ENCODE measurements at regions not wholly inside any gene's neighbourhood (a gene's known extent, or its start where the extent isn't known, plus 50 kb on each side); places are given as distances from the start of the nearest gene placed in this dataset.

DNA sequence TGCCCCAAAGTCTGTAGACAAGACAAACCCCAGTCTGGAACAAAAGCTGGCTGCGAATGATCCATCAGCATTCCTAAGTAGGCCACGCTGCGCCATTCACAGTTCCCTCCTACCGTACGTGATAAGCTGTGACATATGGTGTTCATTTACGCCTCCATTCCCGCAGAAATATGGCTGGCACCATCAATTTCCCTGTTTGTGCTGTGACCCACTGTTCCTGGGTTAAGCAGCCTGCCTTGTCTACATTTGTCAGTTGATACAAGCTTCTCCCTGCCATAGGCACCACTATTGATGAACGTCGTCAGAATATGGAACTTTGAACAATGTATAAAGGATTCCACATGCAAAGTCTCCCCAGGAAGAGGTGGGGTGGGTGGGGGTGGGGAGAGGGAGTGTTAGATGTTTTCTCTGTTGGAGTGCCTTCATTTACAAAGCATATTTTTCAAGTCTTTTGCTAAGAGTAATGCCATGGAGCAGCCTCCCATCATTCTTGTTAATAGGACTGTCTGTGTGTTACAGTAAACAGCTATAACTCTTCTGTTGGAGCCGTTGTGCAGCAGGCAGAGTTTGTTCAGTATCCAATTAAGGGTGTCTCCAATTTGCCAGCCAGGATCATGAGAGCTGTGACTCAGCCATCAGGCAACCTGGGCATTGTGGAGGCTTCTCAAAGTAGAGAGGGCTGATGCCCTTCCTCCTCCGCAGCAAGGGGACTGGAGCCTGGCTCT, 294.6 kb downstream of the TMEM114 start:
- no peak overlapping the region for H3K4me3 Mint-ChIP-seq
- no peaks in the 10 kb centered on the region for H3K27me3 Mint-ChIP-seq
- no peak for ATAC-seq
- no peaks in the 10 kb centered on the region for H3K4me1 Mint-ChIP-seq
- no peak overlapping the region for H3K27ac Mint-ChIP-seq
- H3K9me3 Mint-ChIP-seq: peaks cover 11% of the 10 kb centered on the region
- H3K36me3 Mint-ChIP-seq (ENCODE audit: low read depth): no peaks in the 10 kb centered on the region
- DNase-seq: no peak

DNA sequence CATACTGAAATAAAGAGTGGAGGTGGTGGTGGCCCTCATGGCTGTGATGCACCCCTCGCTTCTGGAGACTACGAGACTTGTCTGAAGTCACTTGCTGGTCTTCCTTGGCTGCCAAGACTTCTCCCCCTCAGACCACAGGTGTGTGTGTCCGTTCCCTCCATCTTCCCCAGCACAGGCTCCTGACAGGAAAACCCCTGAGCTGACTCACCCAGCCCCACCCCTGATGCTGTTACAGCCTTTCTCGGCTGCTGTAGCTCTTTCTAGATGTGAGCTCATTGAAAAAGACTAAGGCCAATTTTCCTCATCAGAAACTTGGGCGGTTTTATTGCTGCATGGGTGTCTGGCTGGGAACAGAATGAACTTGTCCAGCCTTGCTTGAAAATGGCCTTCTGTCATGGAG, 296.9 kb downstream of the TMEM114 start:
- Mint-ChIP-seq H3K27me3 (no peaks in the 10 kb centered on the region), H3K36me3 (ENCODE audit: low read depth) (no peaks in the 10 kb centered on the region), H3K27ac (no peak overlapping the region), H3K9me3 (peaks cover 7% of the 10 kb centered on the region), H3K4me1 (no peaks in the 10 kb centered on the region), H3K4me3 (no peak overlapping the region)
- DNase-seq (no peak), ATAC-seq (no peak)

- Mint-ChIP-seq H3K9me3 (peaks cover 7% of the 10 kb centered on the region), H3K36me3 (ENCODE audit: low read depth) (no peaks in the 10 kb centered on the region), H3K4me3 (no peak overlapping the region), H3K4me1 (no peaks in the 10 kb centered on the region), H3K27me3 (no peaks in the 10 kb centered on the region), H3K27ac (no peak overlapping the region)
- DNase-seq (no peak), ATAC-seq (no peak)
Observed at GRCh38 chr16:8292271-8292670, 298.0 kb downstream of the TMEM114 start.

GRCh38 chr16:8286348-8286747, 304.0 kb downstream of the TMEM114 start:
- ATAC-seq (no peak), DNase-seq (no peak)
- H3K27me3 Mint-ChIP-seq: no peaks in the 10 kb centered on the region
- no peak overlapping the region for H3K4me3 Mint-ChIP-seq
- H3K27ac Mint-ChIP-seq: no peak overlapping the region
- H3K9me3 Mint-ChIP-seq: no peaks in the 10 kb centered on the region
- H3K36me3 Mint-ChIP-seq (ENCODE audit: low read depth): no peaks in the 10 kb centered on the region
- no peaks in the 10 kb centered on the region for H3K4me1 Mint-ChIP-seq

GRCh38 chr16:8283195-8283594, 307.1 kb downstream of the TMEM114 start:
- no peak for DNase-seq
- H3K4me1 Mint-ChIP-seq: no peaks in the 10 kb centered on the region
- H3K4me3 Mint-ChIP-seq: no peak overlapping the region
- H3K9me3 Mint-ChIP-seq: peaks cover 4% of the 10 kb centered on the region
- H3K36me3 Mint-ChIP-seq (ENCODE audit: low read depth): no peaks in the 10 kb centered on the region
- ATAC-seq: no peak
- no peak overlapping the region for H3K27ac Mint-ChIP-seq
- H3K27me3 Mint-ChIP-seq: no peaks in the 10 kb centered on the region

DNA sequence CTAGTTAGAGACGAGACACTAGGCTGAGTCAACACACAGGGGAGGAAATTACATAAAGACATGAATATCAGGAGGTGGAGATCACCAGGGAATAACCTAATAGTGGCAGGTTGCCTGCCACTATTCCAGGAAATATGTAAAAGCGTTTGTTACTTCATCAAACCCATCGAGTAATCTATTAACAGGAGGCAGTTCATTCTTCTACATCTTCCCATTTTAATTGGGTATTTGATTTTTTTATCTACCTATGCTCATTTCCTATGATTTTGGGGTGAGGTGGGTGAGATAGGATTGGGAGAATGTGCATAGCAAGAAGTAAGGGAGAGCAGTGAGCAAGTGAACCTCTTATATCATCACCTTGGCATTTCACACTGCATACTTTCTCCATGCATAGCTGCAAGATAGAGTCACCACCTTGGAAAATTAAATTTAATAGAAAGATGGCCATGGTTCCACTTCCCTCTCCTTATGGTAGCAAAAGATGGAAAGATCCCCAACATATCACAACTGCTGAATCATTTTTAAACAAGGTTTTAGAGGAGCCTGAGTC, 312.2 kb downstream of the TMEM114 start:
- no peaks in the 10 kb centered on the region for H3K4me1 Mint-ChIP-seq
- no peaks in the 10 kb centered on the region for H3K27me3 Mint-ChIP-seq
- H3K4me3 Mint-ChIP-seq: no peak overlapping the region
- H3K36me3 Mint-ChIP-seq (ENCODE audit: low read depth): no peaks in the 10 kb centered on the region
- ATAC-seq (no peak), DNase-seq (no peak)
- H3K27ac Mint-ChIP-seq: no peak overlapping the region
- H3K9me3 Mint-ChIP-seq: peaks cover 11% of the 10 kb centered on the region

DNA sequence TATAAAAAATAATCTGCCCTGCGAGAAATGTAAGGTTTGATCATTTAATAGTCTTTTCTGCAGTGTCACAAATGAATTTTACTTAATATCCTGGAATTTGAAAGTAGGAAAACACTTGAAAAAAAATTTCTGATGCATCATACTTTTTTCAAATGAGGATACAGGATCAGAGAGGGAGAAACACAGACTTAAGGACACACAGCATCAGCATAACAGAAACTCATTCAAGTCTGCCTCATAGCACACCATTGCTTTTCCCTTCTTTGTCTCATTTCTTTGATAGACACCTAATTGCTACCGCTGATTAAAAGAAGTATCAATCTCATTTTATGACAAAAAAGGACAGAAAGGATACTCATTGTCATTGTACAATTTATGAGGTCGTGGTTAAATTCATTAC, 319.0 kb downstream of the TMEM114 start:
- ATAC-seq (no peak), DNase-seq (no peak)
- Mint-ChIP-seq H3K9me3 (peaks cover 9% of the 10 kb centered on the region), H3K4me3 (no peak overlapping the region), H3K27ac (no peak overlapping the region), H3K36me3 (ENCODE audit: low read depth) (no peaks in the 10 kb centered on the region), H3K27me3 (no peaks in the 10 kb centered on the region), H3K4me1 (no peaks in the 10 kb centered on the region)

DNA sequence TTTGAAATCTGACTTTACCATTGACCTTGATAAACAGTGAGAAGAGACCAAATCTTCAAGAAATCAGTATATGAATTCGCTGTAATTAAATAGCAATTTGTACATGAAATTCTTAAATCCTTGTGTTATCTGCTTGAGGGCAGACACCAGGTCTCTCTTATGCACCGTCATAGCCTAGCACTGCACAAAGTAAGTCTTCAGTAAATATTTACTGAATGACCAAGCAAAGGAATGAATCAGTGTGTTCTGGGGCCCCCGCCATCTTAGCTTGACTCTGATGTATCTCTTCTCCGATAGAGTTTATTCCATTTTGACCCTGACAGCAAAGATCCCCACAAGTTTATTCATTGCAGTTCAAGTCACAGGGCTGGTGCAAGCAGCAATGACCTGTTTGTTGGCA, 328.0 kb downstream of the TMEM114 start:
- H3K9me3 Mint-ChIP-seq: peaks cover 7% of the 10 kb centered on the region
- H3K4me1 Mint-ChIP-seq: no peaks in the 10 kb centered on the region
- no peak for ATAC-seq
- H3K36me3 Mint-ChIP-seq (ENCODE audit: low read depth): no peaks in the 10 kb centered on the region
- H3K27me3 Mint-ChIP-seq: no peaks in the 10 kb centered on the region
- H3K27ac Mint-ChIP-seq: no peak overlapping the region
- no peak overlapping the region for H3K4me3 Mint-ChIP-seq
- no peak for DNase-seq

DNA sequence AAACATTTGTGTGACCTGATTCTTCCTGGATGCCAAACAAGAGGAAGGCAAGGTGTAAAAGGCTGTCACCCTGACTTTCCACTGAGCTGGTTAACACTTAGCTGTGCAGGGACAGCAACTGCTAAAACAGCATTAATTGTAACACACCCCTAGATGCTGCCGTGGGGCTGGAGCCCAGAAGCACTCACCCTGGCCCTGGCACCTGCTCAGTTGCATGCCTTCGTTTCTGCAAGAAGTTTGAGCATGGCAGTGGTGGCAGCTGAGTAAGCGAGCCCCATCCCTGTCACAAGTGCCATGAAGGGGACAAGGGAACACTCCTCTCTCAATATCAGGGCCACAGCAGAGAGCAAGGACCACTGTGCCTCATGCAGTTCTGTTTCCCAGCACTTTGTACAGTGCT, 330.2 kb downstream of the TMEM114 start:
- Mint-ChIP-seq H3K4me1 (no peaks in the 10 kb centered on the region), H3K36me3 (ENCODE audit: low read depth) (no peaks in the 10 kb centered on the region)

DNA sequence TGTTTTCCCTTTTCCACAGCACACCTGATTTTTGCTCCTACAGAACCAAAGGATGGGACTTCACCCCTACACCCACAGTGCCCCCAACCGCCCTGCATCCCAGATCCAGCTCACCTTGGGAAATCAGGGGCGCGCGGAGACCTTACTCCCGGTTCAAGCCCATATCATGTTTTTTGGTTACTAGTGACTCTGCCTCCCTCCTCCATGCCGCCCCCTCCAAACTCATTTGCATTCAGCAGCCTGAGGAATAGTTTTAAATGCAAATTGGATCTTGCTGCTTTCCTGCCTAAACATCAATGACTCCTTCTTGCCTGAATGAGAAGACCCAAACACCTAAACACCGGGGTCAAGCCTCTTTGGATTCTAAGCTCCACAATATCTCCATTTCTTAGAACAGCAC, 331.8 kb downstream of the TMEM114 start:
- DNase-seq: no peak
- peaks cover 7% of the 10 kb centered on the region for H3K9me3 Mint-ChIP-seq
- ATAC-seq: no peak
- no peaks in the 10 kb centered on the region for H3K36me3 Mint-ChIP-seq (ENCODE audit: low read depth)
- H3K4me1 Mint-ChIP-seq: no peaks in the 10 kb centered on the region
- no peaks in the 10 kb centered on the region for H3K27me3 Mint-ChIP-seq
- H3K27ac Mint-ChIP-seq: no peak overlapping the region
- no peak overlapping the region for H3K4me3 Mint-ChIP-seq

More for the DNA sequence above, 330.2 kb downstream of the TMEM114 start:
- no peak for ATAC-seq
- Mint-ChIP-seq H3K9me3 (peaks cover 7% of the 10 kb centered on the region), H3K4me3 (no peak overlapping the region), H3K27ac (no peak overlapping the region), H3K27me3 (no peaks in the 10 kb centered on the region)
- no peak for DNase-seq

GRCh38 chr16:8257561-8257960, 332.8 kb downstream of the TMEM114 start:
- H3K27me3 Mint-ChIP-seq: no peaks in the 10 kb centered on the region
- H3K27ac Mint-ChIP-seq: no peak overlapping the region

DNA sequence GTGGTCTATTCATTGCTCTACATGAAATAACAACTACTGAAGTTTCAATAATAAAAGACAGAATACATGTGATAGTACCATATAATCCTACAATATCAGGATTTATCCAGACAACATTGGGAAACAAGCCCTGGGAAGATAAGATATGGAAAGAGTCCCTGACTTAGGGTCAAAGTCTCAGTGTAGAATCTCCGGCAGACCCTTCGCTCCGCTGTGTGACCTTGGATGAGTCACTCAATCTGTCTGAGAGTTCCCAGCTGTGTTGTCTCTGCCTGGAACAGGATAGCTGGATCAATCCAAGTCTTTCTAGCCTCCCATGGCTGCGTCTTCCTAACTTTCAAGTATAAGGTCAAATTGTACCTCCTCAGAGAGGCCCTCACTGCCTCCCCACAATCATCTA, 335.9 kb downstream of the TMEM114 start:
- no peak overlapping the region for H3K4me3 Mint-ChIP-seq
- no peak overlapping the region for H3K27ac Mint-ChIP-seq
- H3K27me3 Mint-ChIP-seq: peaks cover 2% of the 10 kb centered on the region
- DNase-seq (no peak), ATAC-seq (no peak)
- H3K9me3 Mint-ChIP-seq: peaks cover 12% of the 10 kb centered on the region
- no peaks in the 10 kb centered on the region for H3K36me3 Mint-ChIP-seq (ENCODE audit: low read depth)
- H3K4me1 Mint-ChIP-seq: no peaks in the 10 kb centered on the region

More at GRCh38 chr16:8257561-8257960, 332.8 kb downstream of the TMEM114 start:
- ATAC-seq: no peak
- Mint-ChIP-seq H3K9me3 (peaks cover 7% of the 10 kb centered on the region), H3K36me3 (ENCODE audit: low read depth) (no peaks in the 10 kb centered on the region), H3K4me1 (no peaks in the 10 kb centered on the region), H3K4me3 (no peak overlapping the region)
- no peak for DNase-seq

DNA sequence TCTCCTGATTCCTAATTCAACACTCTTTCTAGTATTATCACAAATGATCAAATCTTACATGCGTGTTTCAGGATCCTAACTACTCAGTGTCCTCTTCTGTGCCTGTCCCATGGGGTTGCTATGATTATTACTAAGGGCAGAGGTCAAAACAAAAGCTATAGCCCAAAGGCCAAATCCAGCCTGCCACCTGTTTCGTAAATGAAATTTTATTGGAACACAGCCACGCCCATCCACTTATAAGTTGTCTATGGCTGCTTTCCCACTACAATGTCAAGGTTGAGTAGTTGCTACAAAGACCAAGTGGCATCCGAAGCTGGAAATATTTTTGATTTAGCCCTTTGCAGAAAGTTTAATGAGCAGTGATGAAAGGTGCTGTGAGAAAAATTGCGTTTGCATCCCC, 336.6 kb downstream of the TMEM114 start:
- no peak overlapping the region for H3K4me3 Mint-ChIP-seq
- no peak for ATAC-seq
- H3K27ac Mint-ChIP-seq: no peak overlapping the region
- peaks cover 2% of the 10 kb centered on the region for H3K27me3 Mint-ChIP-seq
- peaks cover 6% of the 10 kb centered on the region for H3K9me3 Mint-ChIP-seq
- no peaks in the 10 kb centered on the region for H3K36me3 Mint-ChIP-seq (ENCODE audit: low read depth)
- no peak for DNase-seq
- no peaks in the 10 kb centered on the region for H3K4me1 Mint-ChIP-seq

DNA sequence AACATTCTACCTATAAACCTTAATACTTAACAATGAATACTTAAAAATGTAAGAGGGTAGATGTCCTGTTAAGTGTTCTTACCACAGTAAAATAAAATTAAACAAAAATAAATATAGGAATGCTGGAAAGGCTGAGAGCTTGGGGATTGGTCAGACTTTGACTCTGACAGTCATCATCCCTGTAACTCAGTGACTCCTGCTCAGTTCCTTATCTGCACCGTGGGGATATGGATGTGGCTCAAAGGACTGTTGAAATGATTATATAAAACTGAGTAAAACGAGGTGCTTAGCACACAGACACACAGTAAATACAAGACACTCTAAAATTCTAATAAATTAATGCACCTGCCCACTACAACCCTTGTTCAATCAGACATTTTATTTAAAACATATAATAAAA, 338.6 kb downstream of the TMEM114 start:
- Mint-ChIP-seq H3K4me1 (no peaks in the 10 kb centered on the region), H3K9me3 (peaks cover 4% of the 10 kb centered on the region), H3K36me3 (ENCODE audit: low read depth) (no peaks in the 10 kb centered on the region), H3K4me3 (no peak overlapping the region), H3K27ac (no peak overlapping the region), H3K27me3 (peaks cover 2% of the 10 kb centered on the region)
- ATAC-seq: no peak
- no peak for DNase-seq

DNA sequence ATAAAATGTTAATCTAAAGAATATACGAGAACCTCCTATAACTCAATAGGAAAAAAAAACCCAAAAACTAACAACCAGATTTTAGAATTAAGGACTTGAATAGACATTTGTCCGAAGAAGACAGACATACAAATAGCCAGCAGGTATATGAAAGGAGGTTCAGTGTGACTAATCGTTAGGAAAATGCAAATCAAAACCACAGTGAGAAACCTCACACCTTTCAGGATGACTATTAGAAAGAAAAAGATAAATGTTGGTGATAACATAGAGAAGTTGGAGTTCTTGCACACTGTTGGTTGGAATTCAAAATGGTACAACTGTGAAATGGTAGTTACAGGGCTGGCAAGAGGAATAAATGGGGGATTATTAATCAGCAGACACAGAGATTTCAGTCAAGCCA, 339.0 kb downstream of the TMEM114 start:
- DNase-seq: no peak
- H3K36me3 Mint-ChIP-seq (ENCODE audit: low read depth): no peaks in the 10 kb centered on the region
- peaks cover 2% of the 10 kb centered on the region for H3K27me3 Mint-ChIP-seq
- no peak overlapping the region for H3K4me3 Mint-ChIP-seq
- H3K4me1 Mint-ChIP-seq: no peaks in the 10 kb centered on the region
- peaks cover 4% of the 10 kb centered on the region for H3K9me3 Mint-ChIP-seq
- no peak overlapping the region for H3K27ac Mint-ChIP-seq
- no peak for ATAC-seq

- H3K9me3 Mint-ChIP-seq: peaks cover 7% of the 10 kb centered on the region
- no peak overlapping the region for H3K4me3 Mint-ChIP-seq
- no peaks in the 10 kb centered on the region for H3K36me3 Mint-ChIP-seq (ENCODE audit: low read depth)
- no peaks in the 10 kb centered on the region for H3K4me1 Mint-ChIP-seq
- H3K27ac Mint-ChIP-seq: no peak overlapping the region
- DNase-seq: no peak
- H3K27me3 Mint-ChIP-seq: peaks cover 3% of the 10 kb centered on the region
- ATAC-seq: no peak
Observed at GRCh38 chr16:8247993-8248392, 342.3 kb downstream of the TMEM114 start.

Measured in activated naive CD8-positive, alpha-beta T cell treated with anti-CD3 and anti-CD28 coated beads, Interleukin-2, amount 50 U/mL, for 24 hours (primary cell).